ENCODE measurements at regions not wholly inside any gene's neighbourhood (a gene's known extent, or its start where the extent isn't known, plus 50 kb on each side); places are given as distances from the start of the nearest gene placed in this dataset.
A peak's percentile ranks its signal among the peaks of the same experiment; 100 is the strongest.

- Histone ChIP-seq H3K9ac (ENCODE audit: low read depth in 1 of 2, low read length in 2 of 2) (no peak overlapping the region), H3K4me3 (ENCODE audit: low read depth in 1 of 3, low read length in 3 of 3) (no peak overlapping the region), H3K27ac (ENCODE audit: low read depth in 1 of 2, low read length in 2 of 2) (no peak overlapping the region), H3K36me3 (ENCODE audit: control insufficient read depth in 4 of 4, insufficient read depth in 3 of 4, low read depth in 1 of 4, low read length in 3 of 4) (no peaks in the 10 kb centered on the region), H3K27me3 (ENCODE audit: control insufficient read depth in 4 of 4, insufficient read depth in 4 of 4, low read length in 3 of 4) (no peaks in the 10 kb centered on the region), H3K4me1 (ENCODE audit: control insufficient read depth in 4 of 4, insufficient read depth in 4 of 4, low read length in 3 of 4) (peaks cover 0 to 13% (median 8%) of the 10 kb centered on the region in 4 donors), H3K9me3 (ENCODE audit: control insufficient read depth in 4 of 4, low read length in 3 of 4) (no peaks in the 10 kb centered on the region)
- TF ChIP-seq HNF4A (conservative IDR thresholded peaks at IDR 0.05) (peak; percentile 65 to 71), EGR1 (IDR thresholded peaks at IDR 0.05; ENCODE audit: low read depth in 2 of 2) (no peak), SP1 (IDR thresholded peaks at IDR 0.05) (peak; percentile 59), RAD21 (IDR thresholded peaks at IDR 0.05) (peak; percentile 65 to 80), FOXA1 (IDR thresholded peaks at IDR 0.05) (no peak), RXRA (IDR thresholded peaks at IDR 0.05) (peak; percentile 42 to 72), REST (IDR thresholded peaks at IDR 0.05) (peak; percentile 13), HNF4G (IDR thresholded peaks at IDR 0.05) (no peak)
- WGBS, result 60% methylated on average over 9 of the region's 9 CpGs
- peak; percentile 36 for DNase-seq (ENCODE audit: low spot score)
Observed at GRCh38 chr12:58819345-58819744, 101.0 kb downstream of the LRIG3 start.

- H3K9me3 ChIP-seq (ENCODE audit: control insufficient read depth in 4 of 4, low read length in 3 of 4), result no peaks in the 10 kb centered on the region
- no peak overlapping the region for H3K27ac ChIP-seq (ENCODE audit: low read depth in 1 of 2, low read length in 2 of 2)
- DNase-seq (ENCODE audit: low spot score), result no peak
- no peaks in the 10 kb centered on the region for H3K27me3 ChIP-seq (ENCODE audit: control insufficient read depth in 4 of 4, insufficient read depth in 4 of 4, low read length in 3 of 4)
- H3K4me1 ChIP-seq (ENCODE audit: control insufficient read depth in 4 of 4, insufficient read depth in 4 of 4, low read length in 3 of 4), result peaks cover 0 to 11% (median 6%) of the 10 kb centered on the region in 4 donors
- H3K9ac ChIP-seq (ENCODE audit: low read depth in 1 of 2, low read length in 2 of 2), result no peak overlapping the region
- H3K4me3 ChIP-seq (ENCODE audit: low read depth in 1 of 3, low read length in 3 of 3), result no peak overlapping the region
- WGBS, result 97% methylated on average over 1 of the region's 1 CpG
- TF ChIP-seq RAD21 (IDR thresholded peaks at IDR 0.05), result no peak
- no peak for TF ChIP-seq FOXA1 (IDR thresholded peaks at IDR 0.05)
- TF ChIP-seq GABPA (IDR thresholded peaks at IDR 0.05 in 1 of 2, conservative IDR thresholded peaks at IDR 0.05 in 1 of 2), result no peak
- TF ChIP-seq JUND (IDR thresholded peaks at IDR 0.05), result no peak
- no peak for TF ChIP-seq HNF4A (conservative IDR thresholded peaks at IDR 0.05)
- TF ChIP-seq FOXA2 (IDR thresholded peaks at IDR 0.05), result no peak
- no peak for TF ChIP-seq YY1 (IDR thresholded peaks at IDR 0.05)
- TF ChIP-seq ZBTB33 (IDR thresholded peaks at IDR 0.05), result no peak
- no peak for TF ChIP-seq CTCF (IDR thresholded peaks at IDR 0.05; ENCODE audit: low read depth, low read length, missing input control)
- TF ChIP-seq RXRA (IDR thresholded peaks at IDR 0.05), result no peak
- TF ChIP-seq SP1 (IDR thresholded peaks at IDR 0.05), result no peak
- no peak for TF ChIP-seq HNF4G (IDR thresholded peaks at IDR 0.05)
- TF ChIP-seq EGR1 (IDR thresholded peaks at IDR 0.05; ENCODE audit: low read depth in 2 of 2), result no peak
- TF ChIP-seq MAX (IDR thresholded peaks at IDR 0.05), result no peak
- no peak for TF ChIP-seq REST (IDR thresholded peaks at IDR 0.05)
- no peak for TF ChIP-seq ATF3 (IDR thresholded peaks at IDR 0.05)
- no peak for TF ChIP-seq NR2F2 (IDR thresholded peaks at IDR 0.05)
- no peak for TF ChIP-seq TAF1 (conservative IDR thresholded peaks at IDR 0.05)
- H3K36me3 ChIP-seq (ENCODE audit: control insufficient read depth in 4 of 4, insufficient read depth in 3 of 4, low read depth in 1 of 4, low read length in 3 of 4), result no peaks in the 10 kb centered on the region
Observed at GRCh38 chr12:58819985-58820384, 100.3 kb downstream of the LRIG3 start.

Measured in liver (tissue), 8 donors.